NCI-H345 (cell line): ENCODE measurements at regions not wholly inside any gene's neighbourhood (a gene's known extent, or its start where the extent isn't known, plus 50 kb on each side); places are given as distances from the start of the nearest gene placed in this dataset.

Source experiments
- DNase-seq: peaks from one replicate; lab custom pipeline; 2025; lab: John Stamatoyannopoulos, UW

- DNase-seq, result no peak
Observed at GRCh38 chr6:170114187-170114945, 176.5 kb downstream of the DLL1 start.

DNA sequence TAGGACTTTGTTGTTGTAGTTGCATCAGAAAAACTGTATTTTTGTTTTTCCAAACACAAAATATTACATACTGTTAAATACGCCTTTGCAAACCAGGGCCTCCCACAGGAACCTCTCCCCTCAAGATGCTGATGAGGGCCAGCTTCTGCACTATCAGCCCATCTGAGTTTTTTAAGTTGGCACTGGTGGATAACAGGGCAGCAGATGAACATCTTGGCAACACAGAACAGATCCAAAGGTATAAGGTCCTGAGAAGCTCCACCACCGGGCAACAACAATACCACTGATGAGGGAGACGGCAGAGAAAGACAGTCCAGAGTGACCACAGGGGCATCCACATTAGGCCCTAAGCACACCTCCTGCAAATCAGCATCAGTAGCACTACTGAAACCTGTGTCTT is 177.7 kb downstream of the DLL1 start:
- DNase-seq, result no peak

DNA sequence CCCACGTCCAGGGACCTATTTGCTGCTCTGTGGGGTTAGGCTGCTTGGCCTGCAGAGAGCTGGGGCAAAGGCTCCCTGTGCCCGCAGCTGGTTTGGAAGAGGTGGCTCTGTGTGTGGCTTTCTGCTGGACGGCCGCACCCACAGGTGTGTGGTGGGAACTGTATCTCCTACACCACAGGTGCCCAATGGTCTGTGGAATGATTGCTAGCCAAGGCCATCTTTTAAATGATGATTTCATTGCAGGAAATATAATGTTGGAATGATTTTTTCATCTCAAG is 178.4 kb downstream of the DLL1 start:
- DNase-seq, result no peak

- peak; percentile 11 for DNase-seq
Observed at GRCh38 chr6:170111816-170112582, 178.9 kb downstream of the DLL1 start.

DNA sequence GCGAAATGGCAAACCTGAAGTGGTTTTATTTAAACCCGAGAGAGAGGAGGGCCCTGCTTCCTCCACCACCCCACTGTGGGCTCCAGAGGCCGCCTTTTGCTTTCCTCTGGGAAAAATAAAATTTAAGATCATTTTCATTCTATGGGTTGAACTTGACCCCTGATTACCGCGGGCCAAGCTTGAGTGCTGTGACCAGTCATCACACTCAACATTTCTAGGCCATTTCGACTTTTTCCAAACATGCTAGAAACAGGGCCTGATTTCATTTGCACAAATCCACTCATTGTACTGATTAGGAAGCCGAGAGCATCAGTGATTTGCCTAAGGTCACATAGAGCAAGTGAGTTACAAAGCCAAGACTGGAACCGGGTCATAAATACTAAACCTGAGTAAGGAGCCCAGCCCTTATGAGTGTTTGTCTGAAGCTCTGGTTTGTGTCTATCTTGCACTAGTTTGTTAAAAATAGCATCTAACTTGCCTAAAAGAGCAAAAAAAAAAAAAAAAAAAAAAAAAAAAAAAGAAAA is 179.7 kb downstream of the DLL1 start:
- DNase-seq, result no peak

DNA sequence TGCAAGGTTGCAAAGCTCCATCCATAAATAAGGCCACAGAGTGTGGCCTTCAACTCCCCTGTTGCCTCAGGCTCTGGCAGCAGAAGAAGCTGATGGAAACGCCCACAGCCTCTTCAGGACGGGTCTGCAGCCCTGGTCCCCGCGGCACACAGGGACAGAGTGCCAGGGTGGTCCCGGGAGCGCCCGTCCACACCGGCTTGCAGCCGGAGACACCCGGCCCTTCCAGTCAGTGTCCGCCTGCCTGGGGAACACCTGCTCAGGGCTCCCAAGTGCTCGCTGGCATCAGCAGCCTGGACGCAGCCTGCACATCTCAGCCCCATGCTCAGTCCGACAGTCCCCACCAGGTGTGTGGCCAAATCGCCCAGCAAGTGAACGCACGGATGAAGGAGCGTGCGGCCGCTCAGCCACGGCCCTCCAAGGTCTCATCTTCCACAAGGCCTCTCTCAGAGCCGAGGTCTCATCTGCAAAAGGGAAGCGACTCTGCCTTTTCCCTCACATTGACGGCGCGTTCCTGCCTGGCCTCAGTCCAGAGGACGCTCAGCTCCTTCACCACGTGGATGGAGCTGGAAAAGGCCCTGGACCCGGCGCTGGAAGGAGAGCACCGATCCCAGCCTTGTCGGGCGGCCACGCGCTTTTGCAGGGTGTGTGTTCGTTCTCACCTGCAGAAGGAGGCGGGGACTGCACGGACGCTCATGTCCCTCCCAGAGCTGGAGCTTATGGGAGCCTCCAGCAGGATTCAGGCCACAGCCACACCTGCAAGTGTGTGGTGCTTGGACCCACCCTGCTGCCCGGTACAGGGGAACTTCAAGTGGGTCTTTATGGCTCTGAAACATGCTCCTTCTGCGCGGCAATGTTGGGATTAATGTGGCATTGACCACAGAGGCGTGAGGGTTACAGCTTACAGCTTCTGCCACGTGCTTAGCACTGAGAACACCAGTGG is 180.4 kb downstream of the DLL1 start:
- DNase-seq, result no peak

GRCh38 chr6:170108890-170109587 is 181.8 kb downstream of the DLL1 start:
- no peak for DNase-seq

- no peak for DNase-seq
Observed at GRCh38 chr6:170108456-170108855, 182.4 kb downstream of the DLL1 start.

- DNase-seq, result no peak
Observed at GRCh38 chr6:170107606-170108222, 183.2 kb downstream of the DLL1 start.

DNA sequence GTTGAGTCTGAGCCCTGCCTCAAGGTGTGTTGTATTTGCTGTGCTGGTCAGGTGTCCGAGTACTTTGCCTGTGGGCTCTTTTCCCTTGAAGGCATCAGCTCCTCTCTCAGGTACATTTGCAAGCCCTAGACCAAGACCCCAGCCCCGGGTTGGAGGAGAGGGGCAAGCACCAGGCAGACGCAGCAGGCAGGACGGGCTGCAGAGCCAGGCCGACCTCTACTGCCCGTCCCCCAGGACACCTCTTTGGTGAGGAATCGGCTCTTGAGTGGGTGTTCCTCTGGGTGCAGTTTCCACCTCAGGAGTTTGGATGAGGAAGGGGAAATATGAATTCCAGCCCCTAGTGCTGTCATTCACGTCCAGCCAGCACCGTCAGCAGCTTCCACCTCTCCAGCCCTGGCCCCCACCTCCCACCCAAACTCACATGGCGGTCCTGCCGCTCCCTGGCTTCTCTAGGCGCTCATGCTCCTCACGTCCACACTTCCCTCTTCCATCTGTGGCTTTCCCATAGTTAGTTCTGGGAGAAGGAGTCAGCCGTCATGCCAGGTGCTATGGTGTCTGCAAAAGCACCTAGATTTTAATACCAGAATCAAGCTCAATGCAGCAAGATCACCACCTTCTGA is 183.9 kb downstream of the DLL1 start:
- DNase-seq, result no peak

DNA sequence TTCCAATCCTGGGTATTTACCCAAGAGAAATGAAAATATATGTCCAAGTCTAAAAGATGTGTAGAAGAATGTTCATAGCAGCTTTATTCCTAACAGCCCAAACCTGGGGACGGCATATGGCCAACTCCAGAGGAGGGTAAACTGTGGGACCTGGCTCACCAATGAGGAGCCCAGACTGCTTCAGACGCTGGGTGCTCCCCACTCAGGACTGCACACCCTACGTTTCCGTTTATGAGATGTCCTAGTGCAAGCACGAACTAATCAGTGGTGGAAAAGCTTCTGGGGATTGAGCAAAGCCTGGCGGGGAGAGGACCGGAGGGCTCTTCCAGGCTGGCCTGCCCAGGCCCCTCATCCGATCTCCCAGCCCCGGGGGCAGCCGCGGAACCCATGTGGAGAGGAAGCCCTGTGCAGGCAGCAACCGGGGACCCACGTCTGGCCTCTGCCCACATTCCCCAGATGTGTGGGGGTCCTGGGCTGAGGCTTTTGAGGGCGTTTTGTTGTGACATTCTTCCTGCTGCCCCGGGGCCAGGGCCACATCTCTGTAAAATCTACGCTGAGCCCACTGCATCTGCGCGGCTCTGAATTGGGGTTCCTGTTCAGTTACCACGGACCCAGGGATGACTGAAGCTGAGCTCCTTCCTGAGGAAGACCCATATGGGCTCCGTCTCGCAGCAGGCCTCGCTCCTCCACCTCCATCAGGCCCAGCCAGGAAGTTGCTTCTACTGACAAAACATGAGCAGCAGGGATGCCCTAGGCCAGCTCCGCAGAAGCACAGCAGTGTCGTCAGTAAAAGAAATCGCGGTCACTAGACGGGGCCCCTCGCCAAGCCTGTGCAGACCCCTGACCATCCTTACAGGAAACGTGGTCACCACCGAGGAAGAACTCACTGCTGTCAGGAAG is 188.0 kb downstream of the DLL1 start:
- DNase-seq, result no peak

DNA sequence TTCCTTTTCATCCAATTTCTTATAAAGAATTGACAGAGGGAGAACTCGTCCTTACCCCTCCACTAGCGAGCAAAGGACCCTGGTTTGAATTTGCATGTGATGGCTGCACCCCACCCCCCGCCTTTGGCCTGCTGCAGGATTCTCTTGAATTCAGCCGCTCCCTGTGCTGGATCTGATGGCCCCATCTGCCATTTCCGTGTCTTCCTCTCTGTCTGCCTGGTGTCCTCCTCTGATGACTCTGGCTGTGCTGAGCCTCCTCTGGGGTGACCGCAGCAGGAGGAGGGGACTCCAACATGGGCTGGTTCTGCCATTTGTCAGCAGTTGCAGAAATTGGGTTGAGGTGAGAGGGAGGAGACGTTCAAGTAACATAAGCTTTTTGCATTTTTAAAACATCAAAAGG is 188.8 kb downstream of the DLL1 start:
- DNase-seq, result no peak

DNA sequence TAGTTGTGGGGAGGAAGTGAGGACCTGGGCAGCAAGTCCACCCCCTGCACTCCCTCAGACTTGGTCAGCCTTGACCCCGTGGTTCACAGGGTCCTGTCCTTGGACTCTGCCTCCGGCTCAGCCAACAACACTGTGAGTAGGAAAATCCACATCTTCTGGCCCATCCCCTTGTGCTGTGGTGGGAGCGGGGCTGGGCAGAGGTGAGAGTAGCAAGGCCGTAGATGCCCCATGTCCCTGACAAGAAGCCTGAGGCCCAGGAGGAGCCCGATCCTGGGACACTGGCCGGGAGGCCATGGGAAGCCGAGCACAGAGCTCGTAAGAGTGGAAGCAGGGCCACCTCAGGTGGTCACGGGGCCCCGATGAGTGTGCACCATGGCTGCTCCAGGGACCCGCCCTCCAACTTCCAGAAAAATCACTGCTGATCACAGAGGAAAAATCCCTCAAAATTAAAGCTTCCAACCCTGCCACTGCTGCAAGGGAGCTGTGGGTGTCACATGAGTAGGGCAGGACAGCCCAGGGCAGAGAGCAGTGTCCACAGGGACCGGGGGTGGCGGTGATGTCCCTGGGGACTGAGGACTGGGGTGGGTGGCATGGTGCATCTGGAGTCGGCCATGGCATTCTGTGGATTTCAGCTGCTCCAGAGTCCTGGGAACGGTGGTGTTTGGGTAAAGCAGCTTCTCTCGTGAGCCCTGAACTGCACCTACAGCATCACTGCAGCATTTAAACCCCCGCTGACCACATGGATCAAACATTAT is 189.4 kb downstream of the DLL1 start:
- no peak for DNase-seq

DNA sequence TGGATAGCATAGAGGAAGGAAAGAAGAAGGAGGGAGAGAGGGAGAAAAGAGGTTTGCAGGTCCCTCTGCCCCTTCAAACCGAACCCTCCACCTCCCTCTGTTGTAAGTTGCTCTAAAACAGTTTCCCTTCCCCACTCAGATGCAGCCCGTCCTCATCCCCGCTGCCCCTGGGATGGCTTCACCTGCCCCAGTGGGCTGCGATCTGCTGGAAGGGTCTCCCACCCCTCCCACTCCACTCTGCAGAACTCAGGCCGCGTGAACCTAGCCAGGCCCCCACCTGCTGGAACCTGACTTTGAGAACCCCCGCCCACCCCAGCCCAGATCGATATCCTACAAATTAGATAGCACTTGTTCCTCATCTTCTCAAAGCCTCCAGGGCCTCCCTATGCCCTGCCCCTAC is 190.8 kb downstream of the DLL1 start:
- no peak for DNase-seq

DNA sequence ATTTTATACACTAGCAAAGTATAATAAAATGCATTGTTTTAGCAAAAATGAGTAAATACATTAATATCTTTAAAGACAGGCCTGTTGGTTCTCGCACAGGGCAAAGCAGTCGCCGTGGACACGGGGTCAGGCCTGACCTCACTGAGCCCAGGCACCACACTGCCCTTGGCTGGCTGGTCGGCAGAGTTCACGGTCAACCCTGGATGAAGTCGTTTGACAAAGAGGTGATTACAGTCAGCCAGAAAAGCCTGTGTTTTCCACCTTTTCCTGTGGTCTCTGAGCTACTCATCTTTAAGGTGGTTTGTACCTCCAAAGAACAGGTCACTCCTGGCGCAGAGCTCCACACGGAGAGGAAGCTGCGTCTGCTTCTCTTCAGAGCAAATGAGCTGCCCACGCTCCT is 191.5 kb downstream of the DLL1 start:
- DNase-seq, result no peak

GRCh38 chr6:170098428-170099170 is 192.3 kb downstream of the DLL1 start:
- DNase-seq, result no peak

- no peak for DNase-seq
Observed at GRCh38 chr6:170097505-170098427, 193.1 kb downstream of the DLL1 start.
